Erythroblast (primary cell): ENCODE measurements at regions not wholly inside any gene's neighbourhood (a gene's known extent, or its start where the extent isn't known, plus 50 kb on each side); places are given as distances from the start of the nearest gene placed in this dataset.

ENCODE experiments used
- DNase-seq, 2 experiments: peaks; one replicate each; lab custom pipeline; 2025; lab: John Stamatoyannopoulos, UW
- GATA1 ChIP-seq: IDR thresholded peaks from 2 replicates; pipeline ENCODE4 v1.6.1; 2011; ENCODE audit warnings: low read depth, mild to moderate bottlenecking, control low read depth, low read length, moderate library complexity
- POLR2A ChIP-seq: IDR thresholded peaks from 2 replicates; pipeline ENCODE4 v1.6.1; 2011; ENCODE audit warnings: mild to moderate bottlenecking, low read length

DNA sequence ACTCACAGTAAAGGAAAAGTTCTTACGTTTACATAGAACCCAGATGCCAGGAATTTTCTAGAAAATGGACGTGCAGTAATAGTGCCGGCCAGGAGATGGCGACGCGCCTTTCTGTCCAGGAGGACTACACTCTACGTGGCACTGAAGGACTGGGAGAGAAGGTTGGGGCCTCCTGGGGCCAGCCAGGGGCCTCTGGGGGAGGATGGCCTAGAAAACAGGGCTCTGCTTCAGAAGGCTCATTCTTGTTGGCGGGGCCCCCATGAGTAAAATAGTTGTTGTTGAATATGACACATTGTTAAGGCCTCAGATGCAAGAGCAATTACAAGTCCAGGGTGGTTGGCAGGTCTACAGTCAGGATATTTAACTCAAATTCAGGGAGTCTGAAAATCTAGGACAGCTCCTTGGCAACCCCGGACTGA, 120.1 kb upstream of the MAX start:
- TF ChIP-seq GATA1 = no peak
- no peak for TF ChIP-seq POLR2A
- DNase-seq = peak; percentile 69 to 78

DNA sequence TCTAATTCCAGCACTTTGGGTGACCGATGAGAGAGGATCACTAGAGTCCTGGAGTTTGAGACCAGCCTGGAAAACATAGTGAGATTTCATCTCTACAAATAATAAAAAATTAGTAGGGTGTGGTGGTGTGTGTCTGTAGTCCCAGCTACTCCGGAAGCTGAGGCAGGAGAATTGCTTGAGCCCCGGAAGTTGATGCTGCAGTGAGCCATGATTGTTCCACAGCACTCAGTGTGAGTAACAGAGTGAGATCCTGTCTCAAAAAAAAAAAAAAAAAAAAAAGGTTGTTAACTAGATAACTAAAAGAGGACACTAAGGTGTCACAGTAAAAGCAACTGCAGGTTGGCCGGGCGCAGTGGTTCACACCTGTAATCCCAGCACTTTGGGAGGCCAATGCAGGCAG, 121.3 kb upstream of the MAX start:
- DNase-seq = no peak
- no peak for TF ChIP-seq POLR2A
- TF ChIP-seq GATA1 = no peak

DNA sequence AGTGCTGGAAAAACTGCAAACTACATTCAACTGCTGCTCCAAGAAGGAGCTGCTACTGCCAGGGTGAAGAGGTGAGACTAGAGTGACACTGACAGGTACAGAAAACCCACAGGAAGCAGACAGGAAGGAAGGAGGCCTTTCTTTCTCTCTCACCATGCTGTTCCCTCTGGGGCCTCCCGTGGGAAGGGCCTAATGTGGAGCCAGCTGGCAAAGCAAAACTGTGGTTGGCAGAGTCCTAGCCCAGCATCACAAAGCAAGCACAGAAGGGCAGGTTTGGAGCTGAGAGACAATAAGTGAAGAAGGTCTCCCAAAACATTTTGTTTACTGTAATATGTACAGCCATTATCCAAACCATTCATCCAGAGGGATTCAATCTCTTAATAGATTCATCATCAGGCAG, 122.5 kb upstream of the MAX start:
- DNase-seq = no peak
- TF ChIP-seq POLR2A (no peak), GATA1 (no peak)

DNA sequence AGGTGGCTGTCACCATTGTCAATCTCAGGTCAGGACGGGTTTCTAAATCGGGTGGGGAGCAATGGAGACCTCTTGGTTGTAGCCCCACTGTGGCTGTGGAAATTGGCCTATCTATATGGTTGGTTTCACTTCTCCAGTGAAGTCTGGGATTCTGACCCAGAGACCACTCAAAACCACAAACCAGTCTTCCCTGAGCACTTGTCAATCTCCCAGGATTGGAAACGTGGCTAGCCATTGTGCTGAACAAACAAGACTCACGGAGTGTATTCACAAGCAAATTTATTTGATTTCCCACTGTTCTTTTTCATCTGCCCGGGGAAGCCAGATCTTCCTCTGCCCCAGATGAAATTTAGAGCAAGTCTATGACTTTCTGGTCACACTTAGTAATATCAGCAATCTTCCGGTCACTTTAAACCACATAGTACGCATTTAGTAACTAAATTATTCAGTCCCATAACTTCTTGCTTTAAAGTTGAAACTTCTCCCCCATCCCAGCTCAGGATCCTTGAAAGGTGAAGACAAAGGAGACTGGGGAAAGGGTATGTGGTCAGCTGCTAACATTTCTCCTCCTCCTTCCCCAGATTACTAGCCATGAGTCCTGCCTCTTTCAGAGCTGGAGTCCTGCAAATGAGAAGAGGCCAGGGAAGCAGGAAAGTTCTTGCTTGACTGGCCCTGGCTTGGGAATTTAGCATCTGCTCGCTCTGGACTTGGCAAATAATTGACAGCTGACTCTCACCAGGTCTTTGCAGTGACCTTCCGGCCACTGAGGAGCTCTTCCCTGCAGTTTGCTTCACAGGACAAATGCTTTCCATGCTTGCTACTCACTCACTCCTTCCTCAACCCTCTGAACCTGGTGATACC, 123.2 kb upstream of the MAX start:
- DNase-seq = no peak
- TF ChIP-seq GATA1 = no peak
- no peak for TF ChIP-seq POLR2A

DNA sequence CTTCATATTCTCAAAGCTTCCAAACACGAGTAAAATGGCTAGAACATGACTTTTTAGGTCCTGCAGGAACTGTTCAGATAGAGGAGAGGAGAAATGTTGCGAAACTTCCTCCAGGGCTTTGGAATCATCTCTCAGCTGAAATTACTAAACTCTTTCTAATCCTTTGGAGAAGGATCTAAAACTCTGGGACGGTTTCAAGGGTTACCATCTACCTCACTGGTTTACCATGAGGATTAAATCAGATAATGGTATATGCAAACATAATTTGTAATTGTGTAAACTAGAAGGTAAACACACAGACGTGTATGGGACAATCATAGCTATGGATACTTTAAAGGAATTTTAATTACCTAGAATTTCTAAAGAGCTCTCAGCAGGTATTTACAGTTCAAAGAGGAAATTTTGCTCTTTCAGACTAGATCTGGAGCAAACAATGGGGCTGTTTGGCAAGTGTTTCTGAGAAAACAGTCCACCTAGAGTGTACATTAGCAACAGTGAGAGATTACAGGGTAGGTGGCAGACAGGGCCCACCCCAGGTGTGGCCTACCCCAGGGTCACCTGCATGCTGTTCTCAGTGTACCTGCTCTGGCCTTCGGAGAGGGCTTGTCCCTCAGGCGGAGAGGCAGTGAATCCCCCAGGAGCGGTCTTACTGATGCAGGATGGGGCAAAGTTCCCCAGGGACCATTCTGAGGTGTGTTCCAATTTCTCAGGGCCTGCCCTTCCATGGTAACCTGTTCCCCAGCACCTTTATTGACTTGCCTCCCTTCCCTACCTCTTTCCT, 124.7 kb upstream of the MAX start:
- no peak for DNase-seq
- TF ChIP-seq POLR2A = no peak
- no peak for TF ChIP-seq GATA1

DNA sequence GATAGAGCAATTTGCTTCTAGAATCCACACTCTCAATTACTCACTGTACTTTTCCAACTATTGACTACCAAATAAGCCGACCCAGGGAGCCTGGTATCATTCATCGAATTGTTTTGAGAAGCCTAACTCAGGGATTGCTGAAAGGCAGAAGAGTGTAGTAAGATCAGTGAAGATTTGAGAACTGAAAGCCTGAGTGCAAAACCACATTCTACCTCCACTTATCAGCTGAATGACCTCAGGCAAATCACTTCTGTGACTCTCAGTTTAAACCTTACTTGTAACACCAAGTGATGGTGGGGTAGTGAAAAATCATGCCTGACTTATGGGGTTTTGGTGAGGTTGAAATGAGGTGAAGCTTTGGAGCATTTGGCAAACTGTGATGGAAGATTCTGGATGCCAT, 126.1 kb upstream of the MAX start:
- no peak for DNase-seq
- no peak for TF ChIP-seq GATA1
- TF ChIP-seq POLR2A = no peak

DNA sequence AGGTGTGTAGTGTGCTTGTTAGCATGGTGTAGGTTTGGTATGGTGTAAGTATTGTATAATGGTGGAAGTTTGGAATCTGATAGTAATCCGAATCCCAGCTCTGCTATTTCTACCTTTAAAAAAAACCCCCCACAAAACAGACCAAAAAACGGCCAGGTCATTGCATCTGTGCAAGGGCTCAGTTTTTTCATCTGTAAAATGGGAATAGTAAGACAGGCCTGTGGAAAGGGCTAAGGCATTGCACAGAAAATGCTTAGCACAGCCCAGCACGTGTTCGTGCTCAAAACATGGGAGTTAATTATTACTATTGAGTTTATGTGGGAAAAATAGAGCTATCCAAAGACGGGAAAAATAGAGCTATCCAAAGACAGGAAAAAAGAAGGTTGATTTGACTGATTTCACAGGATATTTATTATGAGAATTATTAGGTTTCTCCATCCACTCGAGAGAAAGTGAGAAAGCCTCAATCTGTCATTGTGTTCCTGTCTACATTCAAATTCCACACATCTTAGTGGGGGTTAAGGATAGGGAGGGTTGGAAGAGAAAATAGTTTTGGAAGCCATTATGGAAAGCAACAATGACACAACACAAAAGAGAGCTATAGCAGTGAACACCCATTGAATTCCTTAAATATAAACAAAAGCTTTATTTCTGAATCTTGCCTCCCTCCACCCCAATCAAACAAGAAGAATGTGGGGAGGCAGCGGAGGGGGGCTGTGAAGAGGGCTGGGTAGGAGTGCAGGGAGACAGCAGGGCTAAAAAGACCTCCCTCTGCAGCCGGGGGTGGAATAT, 126.8 kb upstream of the MAX start:
- TF ChIP-seq POLR2A = no peak
- TF ChIP-seq GATA1 = no peak
- no peak for DNase-seq

DNA sequence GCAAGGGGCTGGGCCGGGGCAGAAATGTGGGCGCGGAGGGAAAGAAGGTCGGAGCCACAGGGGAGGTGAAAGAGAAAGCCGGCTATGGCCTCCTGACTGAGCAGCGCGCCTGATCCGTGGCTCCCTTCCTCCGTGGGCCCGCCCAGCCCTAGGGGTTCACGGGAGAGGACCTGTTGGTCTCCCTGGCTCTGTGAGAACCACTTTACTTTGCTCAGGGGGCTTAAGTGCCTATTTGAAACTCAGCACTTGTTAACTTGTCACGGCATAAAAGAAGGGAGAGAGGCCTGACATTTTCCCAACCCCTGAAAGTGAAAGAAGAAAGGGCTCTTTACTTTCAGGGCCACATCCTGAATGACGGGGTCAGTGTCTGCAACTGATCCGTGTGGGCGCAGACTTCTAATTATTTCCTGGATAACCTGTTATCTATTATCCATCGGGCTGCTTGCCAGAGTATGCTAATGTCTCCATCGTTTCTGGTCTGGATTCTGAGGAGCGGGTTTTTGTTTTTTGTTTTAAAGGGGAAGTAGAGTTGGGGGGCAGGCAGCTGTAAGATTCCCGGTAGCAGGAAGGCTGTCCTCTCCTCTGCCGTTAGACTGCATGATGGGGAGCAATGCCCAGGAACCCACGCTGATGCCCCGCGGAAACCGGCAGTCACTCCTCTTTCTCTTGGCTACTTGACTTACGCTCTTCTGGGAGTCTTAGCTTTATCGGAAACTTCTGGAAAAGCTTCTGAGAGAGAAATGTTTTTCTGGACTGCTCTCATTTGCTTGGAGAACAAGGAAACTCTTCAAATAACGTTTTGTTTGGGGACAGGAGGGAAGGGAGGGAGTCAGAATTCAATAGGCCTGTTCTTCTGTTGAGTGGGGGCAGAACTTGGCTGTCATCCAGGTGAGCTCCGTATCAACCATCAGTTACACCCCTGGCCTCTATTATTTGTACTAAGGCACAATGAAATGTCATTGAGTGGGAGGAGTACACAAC, 127.7 kb upstream of the MAX start:
- peak; percentile 68 to 80 for DNase-seq
- TF ChIP-seq GATA1 (no peak), POLR2A (no peak)

DNA sequence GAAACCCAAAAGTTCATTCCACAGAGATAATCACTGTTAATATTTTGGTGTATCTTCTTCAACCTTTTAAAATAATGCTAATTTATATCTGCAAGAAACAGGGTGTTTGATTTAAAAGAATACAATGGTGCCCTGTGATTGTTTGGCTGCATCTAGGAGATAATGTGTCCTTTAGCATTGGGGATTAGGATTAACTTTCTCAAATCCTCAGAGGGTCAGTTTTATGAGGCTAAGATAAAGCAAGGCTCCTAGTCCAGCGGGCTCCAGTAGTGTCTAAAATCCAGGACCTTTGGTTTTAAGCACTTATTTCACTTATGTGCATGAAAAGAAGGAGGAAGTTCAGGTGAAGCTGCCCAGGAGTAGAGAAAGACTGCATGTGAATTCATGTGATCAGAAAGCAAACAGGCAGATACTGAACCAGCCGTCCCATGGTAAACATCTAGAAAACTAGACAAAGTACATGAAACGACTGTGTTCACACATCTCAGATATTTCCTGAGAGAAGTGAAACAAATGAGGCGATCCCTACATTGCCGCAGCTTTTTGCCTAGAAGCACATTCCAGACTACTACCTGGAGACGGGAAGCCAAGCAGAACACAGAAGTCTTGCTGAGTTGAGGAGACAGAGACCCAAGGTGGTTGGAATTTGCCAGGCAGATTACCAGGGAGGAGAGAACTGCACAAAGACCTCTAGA, 129.1 kb upstream of the MAX start:
- TF ChIP-seq GATA1 = no peak
- DNase-seq = no peak

DNA sequence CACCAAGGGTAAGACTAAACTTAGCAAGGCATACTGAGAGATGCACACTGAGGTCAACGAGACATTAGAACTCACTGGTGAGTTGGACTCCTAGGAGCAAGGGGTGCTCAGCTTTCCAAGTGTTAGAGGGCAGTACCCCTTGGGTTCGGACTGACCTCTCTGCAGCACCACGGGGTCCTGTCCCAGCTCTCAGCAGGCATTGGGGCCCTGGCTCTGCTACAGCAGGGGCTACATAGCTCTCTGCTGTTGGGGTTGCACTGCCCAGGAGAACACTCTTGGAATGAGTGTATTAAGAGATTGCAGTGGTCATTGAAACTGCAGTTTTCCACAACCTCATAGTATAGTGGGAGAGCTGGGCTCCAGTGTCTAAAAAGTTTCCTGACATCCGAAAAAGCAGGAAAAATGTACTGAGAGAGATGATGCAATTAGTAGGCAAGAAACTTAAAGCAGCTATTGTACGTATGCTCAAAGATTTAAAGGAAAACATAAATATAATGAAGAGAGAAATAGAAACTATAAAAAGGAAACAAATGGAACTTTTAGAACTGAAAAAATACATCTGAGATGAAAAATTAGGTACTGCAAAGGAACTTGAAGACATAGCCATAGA, 132.5 kb upstream of the MAX start:
- TF ChIP-seq GATA1 (no peak), POLR2A (no peak)
- DNase-seq = no peak

DNA sequence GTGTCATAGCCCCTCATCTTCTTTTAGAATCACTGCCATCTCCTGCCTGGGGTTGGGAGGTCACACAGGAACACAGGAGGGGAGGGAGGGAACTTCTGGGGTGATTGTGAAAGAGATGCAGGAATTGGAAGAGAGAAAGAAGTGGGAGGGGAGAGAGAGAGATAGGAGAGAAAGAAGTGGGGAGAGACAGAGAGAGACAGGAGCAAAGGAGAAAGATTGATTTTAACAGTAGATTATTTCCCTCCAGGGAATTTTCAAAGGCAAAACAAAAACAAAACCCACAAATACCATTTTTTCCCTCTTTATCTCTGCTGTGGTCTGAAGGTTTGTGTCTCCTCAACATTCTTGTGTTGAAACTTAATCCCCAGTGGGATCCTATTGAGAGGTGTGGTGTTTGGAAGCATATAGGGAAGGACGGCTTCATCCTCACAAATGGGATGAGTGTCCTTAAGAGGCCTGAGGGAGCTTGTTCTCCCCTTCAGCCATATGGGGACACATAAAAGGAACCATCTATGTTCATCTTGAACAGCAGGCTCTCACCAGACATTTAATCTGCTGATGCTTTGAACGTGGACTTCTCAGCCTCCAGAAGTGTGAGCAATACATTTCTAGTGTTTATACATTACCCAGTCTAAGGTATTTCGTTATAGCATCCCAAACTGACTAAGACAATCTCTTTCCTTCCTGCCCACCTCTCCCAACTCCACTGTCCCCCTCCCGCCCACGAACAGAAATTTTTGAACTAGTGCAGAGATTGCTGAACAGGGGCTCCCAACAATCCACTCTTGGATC, 134.9 kb upstream of the MAX start:
- TF ChIP-seq GATA1 = no peak
- TF ChIP-seq POLR2A = no peak
- DNase-seq = no peak
